Adrenal gland (tissue), 9 donors: ENCODE measurements at regions not wholly inside any gene's neighbourhood (a gene's known extent, or its start where the extent isn't known, plus 50 kb on each side); places are given as distances from the start of the nearest gene placed in this dataset.
A peak's percentile ranks its signal among the peaks of the same experiment; 100 is the strongest.

Experiments
- DNase-seq, 7 donors: peaks; one replicate each; pipeline ENCODE4 v3.0.0-alpha.2; 2019 to 2020
- H3K27ac ChIP-seq, 5 donors: fragments of 200-600 bp; sonication (generic) in 4 of 5; 1 replicate in 3 of 5; 2 replicates in 2 of 5; pipeline versions ENCODE4 v1.5.1 to v1.8.0; 2016 to 2020; ENCODE audit warnings: mild to moderate bottlenecking in 1 of 5
- H3K27me3 ChIP-seq: fragments of 200-600 bp; 2 replicates; pipeline ENCODE4 v1.8.0; 2021
- H3K36me3 ChIP-seq, 2 donors: fragments of 200-600 bp; replicated peaks in 1 of 2; 1 replicate in 1 of 2; 2 replicates in 1 of 2; pipeline versions ENCODE4 v1.5.1 to v1.8.0; 2018 to 2022
- H3K4me1 ChIP-seq, 2 donors: fragments of 200-600 bp; replicated peaks in 1 of 2; 1 replicate in 1 of 2; 2 replicates in 1 of 2; pipeline versions ENCODE4 v1.5.1 to v1.8.0; 2018 to 2021
- H3K4me3 ChIP-seq, 4 donors: fragments of 200-600 bp; sonication (generic) in 3 of 4; one replicate each; pipeline ENCODE4 v1.5.1; 2016 to 2018
- H3K9me3 ChIP-seq, 3 donors: fragments of 200-600 bp; sonication (generic) in 1 of 3; replicated peaks in 1 of 3; 1 replicate in 2 of 3; 2 replicates in 1 of 3; pipeline versions ENCODE4 v1.5.1 to v1.8.0; 2016 to 2021
- CTCF ChIP-seq, 6 experiments: fragments of 450-650 bp in 4 of 6; fragments of 200-600 bp in 2 of 6; sonication (generic) in 1 of 6; IDR thresholded peaks; 1 replicate in 5 of 6; 2 replicates in 1 of 6; pipeline versions ENCODE4 v1.5.1 to v1.8.0; 2016 to 2021; ENCODE audit warnings: antibody characterized with exemption in 6 of 6, mild to moderate bottlenecking in 2 of 6, moderate library complexity in 1 of 6
- POLR2A ChIP-seq, 2 donors: fragments of 450-650 bp; IDR thresholded peaks; one replicate each; pipeline ENCODE4 v1.6.1; 2017; ENCODE audit warnings: antibody characterized with exemption in 2 of 2, mild to moderate bottlenecking in 2 of 2, moderate library complexity in 1 of 2
- whole genome bisulfite sequencing, 4 donors: extraction: QIAGEN DNeasy Blood & Tissue Kit in 2 of 4; methylation state at CpG; one replicate each; pipeline versions ENCODE4 v1.1.5 to v1.1.7; 2013 to 2017; 5-methylcytosine and 5-hydroxymethylcytosine counted together
- intact Hi-C, 2 donors: fragments of 100-400 bp; cut with DNase I; formaldehyde crosslinking; loops; one replicate each; pipeline versions ENCODE4 v1.14.1 to v1.15.0; 2022 to 2023
- donor health status: healthy with polysubstance abuse.
- donor health status: Bipolar disorder and iron deficiency.
- donor health status: DM: yes; HTN: yes; CAD: no.
- donor health status: DM: no; HTN: no; CAD: no.
- donor health status: DM: no; HTN: no; CAD: no.

DNA sequence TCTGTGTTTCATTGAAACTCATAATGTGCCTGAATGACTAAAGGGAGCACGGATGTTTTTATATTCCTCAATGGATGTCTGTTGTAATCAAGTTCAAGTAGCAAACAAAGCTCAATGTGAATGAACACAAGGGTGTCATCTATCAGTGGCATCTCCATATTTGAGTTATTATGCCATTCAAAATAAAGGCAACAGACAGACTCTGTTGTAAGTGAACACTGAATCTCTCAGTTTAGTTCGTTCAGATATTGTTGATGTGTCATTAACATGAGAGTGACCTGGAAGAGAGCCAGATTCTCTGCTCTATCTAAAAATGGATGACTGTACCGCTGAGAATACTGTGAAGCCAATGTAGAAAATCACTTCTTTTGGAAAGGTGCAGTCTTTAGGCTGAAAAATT, 118.7 kb downstream of the NUP35 start:
- TF ChIP-seq POLR2A (IDR thresholded peaks at IDR 0.05) = no peak
- TF ChIP-seq CTCF (IDR thresholded peaks at IDR 0.05) = no peak
- DNase-seq = peak in 1 of 7 donors; percentile 4
- no peak overlapping the region for H3K27ac ChIP-seq
- no peaks in the 10 kb centered on the region for H3K27me3 ChIP-seq
- H3K4me1 ChIP-seq = no peaks in the 10 kb centered on the region
- intact Hi-C loops = loop anchor here in 1 of 2 donors (10.0 kb wide), 1 partner anchor 122 kb away; no protein-coding TSS in a partner anchor
- no peak overlapping the region for H3K4me3 ChIP-seq
- no peaks in the 10 kb centered on the region for H3K9me3 ChIP-seq
- WGBS, 4 donors = 32 to 38% (median 36%) methylated on average over 3 of the region's 3 CpGs
- H3K36me3 ChIP-seq = no peaks in the 10 kb centered on the region

DNA sequence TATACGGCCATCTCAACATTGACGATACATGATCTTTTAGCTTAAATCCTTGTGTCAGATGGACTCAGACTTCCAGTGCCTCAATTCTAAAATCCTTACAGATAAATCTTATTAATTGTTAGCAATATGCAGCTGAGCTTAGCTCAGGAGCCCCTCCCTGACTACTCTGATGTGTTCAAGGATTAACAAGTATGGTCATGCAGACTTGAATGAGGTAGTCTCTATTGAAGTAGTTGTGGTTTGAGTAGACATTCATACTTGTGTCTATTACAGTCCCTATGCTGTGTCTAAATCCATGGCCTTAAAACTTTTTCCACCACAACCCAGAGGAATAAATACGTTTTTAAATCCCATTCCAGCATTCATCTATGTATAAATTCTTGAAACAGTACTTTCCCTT, 119.5 kb downstream of the NUP35 start:
- H3K27ac ChIP-seq = no peak overlapping the region
- 88 to 90% (median 88%) methylated on average over 3 of the region's 3 CpGs for WGBS, 4 donors
- intact Hi-C loops = loop anchor here in 1 of 2 donors (10.0 kb wide), 1 partner anchor 121 kb away; no protein-coding TSS in a partner anchor
- no peaks in the 10 kb centered on the region for H3K27me3 ChIP-seq
- no peaks in the 10 kb centered on the region for H3K36me3 ChIP-seq
- no peaks in the 10 kb centered on the region for H3K4me1 ChIP-seq
- no peaks in the 10 kb centered on the region for H3K9me3 ChIP-seq
- no peak overlapping the region for H3K4me3 ChIP-seq
- TF ChIP-seq CTCF (IDR thresholded peaks at IDR 0.05) = no peak
- TF ChIP-seq POLR2A (IDR thresholded peaks at IDR 0.05) = no peak
- no peak for DNase-seq

DNA sequence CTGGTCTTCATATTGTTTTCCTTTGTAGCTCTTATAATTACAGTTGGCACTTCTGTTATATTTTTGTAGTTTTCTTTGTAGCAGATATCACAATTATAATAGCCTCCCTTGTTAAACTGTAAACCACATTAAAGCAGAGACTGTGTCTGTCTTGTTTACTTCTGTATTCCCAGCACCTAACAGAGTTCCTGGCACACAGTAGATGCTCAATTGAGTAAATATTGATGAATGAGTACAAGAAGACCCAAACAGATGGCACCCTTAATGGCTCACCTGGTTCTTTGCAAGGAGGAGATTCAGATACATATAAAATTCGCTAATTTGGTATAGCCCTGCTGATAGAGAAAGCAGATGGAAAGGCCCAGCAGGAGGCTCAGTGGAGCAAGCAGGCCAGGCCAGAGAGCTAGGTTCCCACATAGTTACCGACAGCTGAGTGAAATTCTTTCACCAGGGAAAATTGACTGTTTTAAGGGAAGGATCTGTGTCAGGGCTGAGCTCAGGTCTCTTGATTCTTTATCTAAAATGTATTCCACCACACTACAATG, 120.1 kb downstream of the NUP35 start:
- intact Hi-C loops = loop anchor here in 1 of 2 donors (10.0 kb wide), 1 partner anchor 120 kb away; no protein-coding TSS in a partner anchor
- no peak for TF ChIP-seq POLR2A (IDR thresholded peaks at IDR 0.05)
- TF ChIP-seq CTCF (IDR thresholded peaks at IDR 0.05) = no peak
- WGBS, 4 donors = 86 to 89% (median 87%) methylated on average over 2 of the region's 2 CpGs

GRCh38 chr2:183248866-183249567, 124.8 kb downstream of the NUP35 start:
- no peaks in the 10 kb centered on the region for H3K36me3 ChIP-seq
- 5 to 10% (median 6%) methylated on average over 1 of the region's 1 CpG for WGBS, 4 donors
- H3K27me3 ChIP-seq = peaks cover 8% of the 10 kb centered on the region
- H3K9me3 ChIP-seq = no peaks in the 10 kb centered on the region
- TF ChIP-seq CTCF (IDR thresholded peaks at IDR 0.05) = peak; percentile 11 to 63 (median 42)
- no peak for TF ChIP-seq POLR2A (IDR thresholded peaks at IDR 0.05)
- no peak overlapping the region for H3K4me3 ChIP-seq
- intact Hi-C loops = loop anchor here in 1 of 2 donors (10.0 kb wide), 1 partner anchor 116 kb away; no protein-coding TSS in a partner anchor
- no peak overlapping the region for H3K27ac ChIP-seq
- DNase-seq = no peak
- H3K4me1 ChIP-seq = no peaks in the 10 kb centered on the region

More for the DNA sequence above, 120.1 kb downstream of the NUP35 start:
- no peak for DNase-seq
- Histone ChIP-seq H3K27me3 (no peaks in the 10 kb centered on the region), H3K9me3 (no peaks in the 10 kb centered on the region), H3K4me3 (no peak overlapping the region), H3K27ac (no peak overlapping the region), H3K36me3 (no peaks in the 10 kb centered on the region), H3K4me1 (no peaks in the 10 kb centered on the region)
